ENCODE measurements at regions not wholly inside any gene's neighbourhood (a gene's known extent, or its start where the extent isn't known, plus 50 kb on each side); places are given as distances from the start of the nearest gene placed in this dataset.
A peak's percentile ranks its signal among the peaks of the same experiment; 100 is the strongest.

- DNase-seq, result no peak
Measured at GRCh38 chr13:76654263-76654662, 231.9 kb downstream of the KCTD12 start.

GRCh38 chr13:76651286-76651685 lies 234.9 kb downstream of the KCTD12 start:
- DNase-seq, result no peak

GRCh38 chr13:76647550-76647949 lies 238.7 kb downstream of the KCTD12 start:
- no peak for DNase-seq

GRCh38 chr13:76646946-76647345 lies 239.3 kb downstream of the KCTD12 start:
- DNase-seq, result no peak

GRCh38 chr13:76645632-76646031 lies 240.6 kb downstream of the KCTD12 start:
- DNase-seq, result peak in 1 of 2 experiments; percentile 68

GRCh38 chr13:76644906-76645305 lies 241.3 kb downstream of the KCTD12 start:
- no peak for DNase-seq

GRCh38 chr13:76643596-76643995 lies 242.6 kb downstream of the KCTD12 start:
- no peak for DNase-seq

- peak; percentile 70 to 87 for DNase-seq
Measured at GRCh38 chr13:76641056-76641455, 245.1 kb downstream of the KCTD12 start.

GRCh38 chr13:76638882-76639281 lies 247.3 kb downstream of the KCTD12 start:
- no peak for DNase-seq

GRCh38 chr13:76638181-76638580 lies 248.0 kb downstream of the KCTD12 start:
- DNase-seq, result no peak

- DNase-seq, result no peak
Measured at GRCh38 chr13:76637641-76638141, 248.5 kb downstream of the KCTD12 start.

GRCh38 chr13:76636829-76637228 lies 249.4 kb downstream of the KCTD12 start:
- DNase-seq, result no peak

- DNase-seq, result no peak
Measured at GRCh38 chr13:76635232-76636230, 250.7 kb downstream of the KCTD12 start.

- no peak for DNase-seq
Measured at GRCh38 chr13:76634431-76635191, 251.6 kb downstream of the KCTD12 start.

- no peak for DNase-seq
Measured at GRCh38 chr13:76632401-76633044, 253.7 kb downstream of the KCTD12 start.

GRCh38 chr13:76630629-76631230 lies 255.5 kb downstream of the KCTD12 start:
- DNase-seq, result no peak

GRCh38 chr13:76622315-76623040 lies 263.7 kb downstream of the KCTD12 start:
- DNase-seq, result no peak

GRCh38 chr13:76621705-76622104 lies 264.5 kb downstream of the KCTD12 start:
- DNase-seq, result no peak

- no peak for DNase-seq
Measured at GRCh38 chr13:76620036-76620435, 266.2 kb downstream of the KCTD12 start.

- DNase-seq, result no peak
Measured at GRCh38 chr13:76619631-76620030, 266.6 kb downstream of the KCTD12 start.

- DNase-seq, result no peak
Measured at GRCh38 chr13:76610819-76611415, 275.3 kb downstream of the KCTD12 start.

Data from NCI-H524 (cell line).